GM12878 (cell line): ENCODE measurements at regions not wholly inside any gene's neighbourhood (a gene's known extent, or its start where the extent isn't known, plus 50 kb on each side); places are given as distances from the start of the nearest gene placed in this dataset.

Experiments
- ATAC-seq: fragments of 200-7000 bp; cut with Tn5 transposase; 3 replicates; pipeline ENCODE4 v1.9.1; 2020; ENCODE audit warnings: mild to moderate bottlenecking, moderate library complexity
- BruUV-seq: library from RNA; stranded (reverse); fragments of 400-500 nt; replicated peaks from 2 replicates; lab custom pipeline; 2021; lab: Mats Ljungman, UMichigan
- CTCF ChIA-PET: fragments of 300-600 bp; sonication (Branson Sonifier 250); formaldehyde crosslinking; extraction: SDS; loops from one replicate; lab custom pipeline; 2021; ENCODE audit warnings: inconsistent platforms; lab: Yijun Ruan, JAX
- POLR2A ChIA-PET: fragments of 350-600 bp; formaldehyde crosslinking; extraction: SDS; loops from one replicate; lab custom pipeline; 2021; ENCODE audit warnings: inconsistent platforms; lab: Charles Lee
- RAD21 ChIA-PET: fragments of 300-600 bp; sonication (Branson Sonifier 250); formaldehyde crosslinking; loops from one replicate; lab custom pipeline; 2023; ENCODE audit warnings: antibody characterized with exemption; ENCODE audit not compliant: unreplicated experiment; lab: Charles Lee
- SMC1A ChIA-PET: fragments of 300-600 bp; sonication (Branson Sonifier 250); formaldehyde crosslinking; loops from one replicate; lab custom pipeline; 2023; ENCODE audit not compliant: unreplicated experiment, uncharacterized antibody; lab: Charles Lee
- DNase-seq: peaks from one replicate; pipeline ENCODE4 v3.0.0-alpha.2; 2011; ENCODE audit warnings: low read depth, low spot score
- FAIRE-seq: peaks from 3 replicates; lab custom pipeline; 2011; peaks lifted over from hg19 to GRCh38; lab: Jason Lieb, UNC
- H2AFZ ChIP-seq: 2 replicates; pipeline ENCODE4 v1.6.0; 2011; ENCODE audit warnings: low read depth, low read length, control low read depth; ENCODE audit not compliant: control insufficient read depth
- H3K27ac ChIP-seq: 2 replicates; pipeline ENCODE4 v1.5.1; 2011; ENCODE audit warnings: control low read depth; ENCODE audit not compliant: control insufficient read depth, insufficient read depth
- H3K27me3 ChIP-seq, 2 experiments: replicated peaks in 1 of 2; 2 replicates each; pipeline versions ENCODE4 v1.6.0 to v1.6.1; 2011; ENCODE audit warnings: low read length in 1 of 2; ENCODE audit not compliant: control insufficient read depth in 2 of 2, insufficient read depth in 2 of 2
- H3K36me3 ChIP-seq, 2 experiments: 2 replicates each; pipeline ENCODE4 v1.5.1; 2011; ENCODE audit warnings: low read length in 1 of 2; ENCODE audit not compliant: control insufficient read depth in 2 of 2, insufficient read depth in 2 of 2
- H3K4me1 ChIP-seq: 2 replicates; pipeline ENCODE4 v1.6.1; 2011; ENCODE audit warnings: mild to moderate bottlenecking, low read length, moderate library complexity, mixed read lengths; ENCODE audit not compliant: control insufficient read depth, insufficient read depth
- H3K4me2 ChIP-seq: 2 replicates; pipeline ENCODE4 v1.6.0; 2011; ENCODE audit warnings: control low read depth; ENCODE audit not compliant: control insufficient read depth, insufficient read depth
- H3K4me3 ChIP-seq: fragments of 200-600 bp; sonication (generic); 2 replicates; pipeline ENCODE4 v1.5.1; 2016
- H3K79me2 ChIP-seq: 2 replicates; pipeline ENCODE4 v1.6.0; 2011; ENCODE audit warnings: low read length; ENCODE audit not compliant: control insufficient read depth, insufficient read depth
- H3K9ac ChIP-seq: 2 replicates; pipeline ENCODE4 v1.8.0; 2011; ENCODE audit warnings: low read length, control low read depth, mixed read lengths; ENCODE audit not compliant: control insufficient read depth, insufficient read depth
- H3K9me3 ChIP-seq: replicated peaks from 3 replicates; pipeline ENCODE4 v1.5.1; 2011; ENCODE audit warnings: mild to moderate bottlenecking, low read length; ENCODE audit not compliant: control insufficient read depth, insufficient read depth
- H4K20me1 ChIP-seq: 2 replicates; pipeline ENCODE4 v1.6.0; 2011; ENCODE audit not compliant: control insufficient read depth, insufficient read depth
- CBX5 ChIP-seq: sonication (generic); IDR thresholded peaks from 2 replicates; pipeline ENCODE4 v1.6.1; 2016; ENCODE audit warnings: low read depth, moderate library complexity, mild to moderate bottlenecking, inconsistent platforms
- EGR1 ChIP-seq, 2 experiments: IDR thresholded peaks; 1 replicate in 1 of 2; 2 replicates in 1 of 2; pipeline ENCODE4 v1.6.1; 2011 to 2012; ENCODE audit warnings: low read depth in 2 of 2, low read length in 2 of 2, borderline replicate concordance in 1 of 2, mild to moderate bottlenecking in 1 of 2, moderate library complexity in 1 of 2
- IRF4 ChIP-seq: IDR thresholded peaks from 2 replicates; pipeline ENCODE4 v1.6.1; 2011; ENCODE audit warnings: low read depth, low read length
- MXI1 ChIP-seq: fragments of 150-350 bp; IDR thresholded peaks from 2 replicates; pipeline ENCODE4 v1.6.1; 2011; ENCODE audit warnings: low read depth, mild to moderate bottlenecking, inconsistent platforms, low read length, improper control_type of control experiment
- NFYB ChIP-seq: IDR thresholded peaks from 2 replicates; pipeline ENCODE4 v1.6.1; 2011; ENCODE audit warnings: low read depth, mild to moderate bottlenecking, low read length, improper control_type of control experiment, moderate library complexity; ENCODE audit not compliant: insufficient read depth
- RCOR1 ChIP-seq: conservative IDR thresholded peaks from 2 replicates; pipeline ENCODE4 v1.6.1; 2012; ENCODE audit warnings: low read depth, low read length, improper control_type of control experiment
- RELA ChIP-seq: fragments of 450-650 bp; IDR thresholded peaks from 2 replicates; pipeline ENCODE4 v1.8.0; 2014; ENCODE audit warnings: borderline replicate concordance; ENCODE audit not compliant: partially characterized antibody
- SPI1 ChIP-seq: IDR thresholded peaks from 2 replicates; pipeline ENCODE4 v1.6.1; 2011; ENCODE audit warnings: low read depth, mild to moderate bottlenecking, low read length, moderate library complexity, borderline replicate concordance; ENCODE audit not compliant: insufficient read depth
- SREBF2 ChIP-seq: IDR thresholded peaks from 2 replicates; pipeline ENCODE4 v1.6.1; 2012; ENCODE audit warnings: mild to moderate bottlenecking, low read length
- SRF ChIP-seq, 2 experiments: IDR thresholded peaks; 2 replicates each; pipeline ENCODE4 v1.6.1; 2011; ENCODE audit warnings: low read depth in 2 of 2, low read length in 2 of 2, mild to moderate bottlenecking in 1 of 2, moderate library complexity in 1 of 2
- WRNIP1 ChIP-seq: IDR thresholded peaks from 2 replicates; pipeline ENCODE4 v1.6.1; 2011; ENCODE audit warnings: low read depth, low read length, improper control_type of control experiment, borderline replicate concordance
- YBX1 ChIP-seq: fragments of 450-650 bp; IDR thresholded peaks from 2 replicates; pipeline ENCODE4 v1.6.1; 2016; ENCODE audit warnings: antibody characterized with exemption
- WGBS: methylation state at CpG from one replicate; pipeline ENCODE4 v1.1.6; 2016; ENCODE audit warnings: low lambda C conversion rate; ENCODE audit not compliant: insufficient replicate concordance, insufficient coverage; ENCODE audit errors: missing lambda C conversion rate; 5-methylcytosine and 5-hydroxymethylcytosine counted together
- in situ Hi-C: fragments of 300-500 bp; cut with MboI; formaldehyde crosslinking; loops from 9 replicates; pipeline ENCODE4 v1.14.3; 2018; ENCODE audit warnings: mixed read lengths
- intact Hi-C: fragments of 100-400 bp; cut with micrococcal nuclease; formaldehyde crosslinking; loops from one replicate; pipeline ENCODE4 v1.14.2; 2022; ENCODE audit not compliant: unreplicated experiment
- TF ChIP-seq, protein P1 (sequence below): IDR thresholded peaks from 2 replicates; pipeline ENCODE4 v1.6.1; 2012; ENCODE audit warnings: low read length, inconsistent platforms
- TF ChIP-seq, protein P2 (sequence below): IDR thresholded peaks from 2 replicates; pipeline ENCODE4 v1.6.1; 2011; ENCODE audit warnings: borderline replicate concordance, low read depth, mild to moderate bottlenecking, moderate library complexity, low read length; ENCODE audit not compliant: insufficient read depth, poor library complexity, severe bottlenecking
- TF ChIP-seq, protein P3 (sequence below): fragments of 450-650 bp; IDR thresholded peaks from 2 replicates; pipeline ENCODE4 v1.6.1; 2017; ENCODE audit warnings: mild to moderate bottlenecking, moderate library complexity
- TF ChIP-seq, protein P4 (sequence below): fragments of 450-650 bp; IDR thresholded peaks from 2 replicates; pipeline ENCODE4 v1.6.1; 2014; ENCODE audit warnings: mild to moderate bottlenecking

DNA sequence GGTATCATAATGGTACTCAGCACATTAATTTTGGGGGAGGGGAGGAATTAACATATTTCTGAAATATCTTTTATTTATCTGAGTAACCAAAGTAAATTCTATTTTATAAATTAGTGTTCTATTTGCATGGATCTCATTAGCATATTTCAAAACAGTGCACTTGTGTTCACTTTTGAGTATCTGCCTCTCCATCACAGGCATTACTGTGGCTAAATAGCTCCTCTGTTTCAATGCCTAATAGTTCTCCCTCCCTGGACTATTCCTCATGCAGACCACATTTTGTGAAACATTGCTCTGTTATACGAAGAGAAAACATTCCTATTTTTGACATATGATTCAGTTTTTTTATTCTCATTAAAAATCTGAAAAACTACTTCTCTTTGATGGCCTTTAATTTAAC lies 1127.8 kb downstream of the TUSC7 start:
- ATAC-seq = no peak
- H4K20me1 ChIP-seq = no peaks in the 10 kb centered on the region
- no peaks in the 10 kb centered on the region for H3K4me1 ChIP-seq
- ChIA-PET SMC1A (no interaction called here), RAD21 (no interaction called here), POLR2A (no interaction called here), CTCF (no interaction called here)
- H2AFZ ChIP-seq = no peak overlapping the region
- no peak overlapping the region for H3K4me2 ChIP-seq
- no peak for FAIRE-seq
- no peak overlapping the region for H3K27ac ChIP-seq
- H3K79me2 ChIP-seq = no peaks in the 10 kb centered on the region
- no peak for DNase-seq
- intact Hi-C loops = no loop called here
- in situ Hi-C loops = no loop called here
- no TSS peak for BruUV-seq
- H3K27me3 ChIP-seq = no peaks in the 10 kb centered on the region
- 0% methylated on average over 1 of the region's 1 CpG for WGBS
- no peak overlapping the region for H3K9ac ChIP-seq
- no peaks in the 10 kb centered on the region for H3K9me3 ChIP-seq
- H3K36me3 ChIP-seq = no peaks in the 10 kb centered on the region
- H3K4me3 ChIP-seq = no peak overlapping the region
- TF ChIP-seq MXI1 (no peak), CBX5 (no peak), EGR1 (IDR thresholded peaks at IDR 0.05; ENCODE audit: borderline replicate concordance in 1 of 2, low read depth in 2 of 2, low read length in 2 of 2) (no peak), WRNIP1 (no peak), YBX1 (no peak), SPI1 (no peak), RELA (no peak), IRF4 (no peak), SRF (IDR thresholded peaks at IDR 0.05; ENCODE audit: low read depth in 2 of 2, low read length in 2 of 2) (no peak), NFYB (no peak), RCOR1 (no peak), SREBF2 (no peak)
- TF ChIP-seq, protein P1, sequence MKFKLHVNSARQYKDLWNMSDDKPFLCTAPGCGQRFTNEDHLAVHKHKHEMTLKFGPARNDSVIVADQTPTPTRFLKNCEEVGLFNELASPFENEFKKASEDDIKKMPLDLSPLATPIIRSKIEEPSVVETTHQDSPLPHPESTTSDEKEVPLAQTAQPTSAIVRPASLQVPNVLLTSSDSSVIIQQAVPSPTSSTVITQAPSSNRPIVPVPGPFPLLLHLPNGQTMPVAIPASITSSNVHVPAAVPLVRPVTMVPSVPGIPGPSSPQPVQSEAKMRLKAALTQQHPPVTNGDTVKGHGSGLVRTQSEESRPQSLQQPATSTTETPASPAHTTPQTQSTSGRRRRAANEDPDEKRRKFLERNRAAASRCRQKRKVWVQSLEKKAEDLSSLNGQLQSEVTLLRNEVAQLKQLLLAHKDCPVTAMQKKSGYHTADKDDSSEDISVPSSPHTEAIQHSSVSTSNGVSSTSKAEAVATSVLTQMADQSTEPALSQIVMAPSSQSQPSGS = no peak
- TF ChIP-seq, protein P2, sequence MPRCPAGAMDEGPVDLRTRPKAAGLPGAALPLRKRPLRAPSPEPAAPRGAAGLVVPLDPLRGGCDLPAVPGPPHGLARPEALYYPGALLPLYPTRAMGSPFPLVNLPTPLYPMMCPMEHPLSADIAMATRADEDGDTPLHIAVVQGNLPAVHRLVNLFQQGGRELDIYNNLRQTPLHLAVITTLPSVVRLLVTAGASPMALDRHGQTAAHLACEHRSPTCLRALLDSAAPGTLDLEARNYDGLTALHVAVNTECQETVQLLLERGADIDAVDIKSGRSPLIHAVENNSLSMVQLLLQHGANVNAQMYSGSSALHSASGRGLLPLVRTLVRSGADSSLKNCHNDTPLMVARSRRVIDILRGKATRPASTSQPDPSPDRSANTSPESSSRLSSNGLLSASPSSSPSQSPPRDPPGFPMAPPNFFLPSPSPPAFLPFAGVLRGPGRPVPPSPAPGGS = no peak
- TF ChIP-seq, protein P3, sequence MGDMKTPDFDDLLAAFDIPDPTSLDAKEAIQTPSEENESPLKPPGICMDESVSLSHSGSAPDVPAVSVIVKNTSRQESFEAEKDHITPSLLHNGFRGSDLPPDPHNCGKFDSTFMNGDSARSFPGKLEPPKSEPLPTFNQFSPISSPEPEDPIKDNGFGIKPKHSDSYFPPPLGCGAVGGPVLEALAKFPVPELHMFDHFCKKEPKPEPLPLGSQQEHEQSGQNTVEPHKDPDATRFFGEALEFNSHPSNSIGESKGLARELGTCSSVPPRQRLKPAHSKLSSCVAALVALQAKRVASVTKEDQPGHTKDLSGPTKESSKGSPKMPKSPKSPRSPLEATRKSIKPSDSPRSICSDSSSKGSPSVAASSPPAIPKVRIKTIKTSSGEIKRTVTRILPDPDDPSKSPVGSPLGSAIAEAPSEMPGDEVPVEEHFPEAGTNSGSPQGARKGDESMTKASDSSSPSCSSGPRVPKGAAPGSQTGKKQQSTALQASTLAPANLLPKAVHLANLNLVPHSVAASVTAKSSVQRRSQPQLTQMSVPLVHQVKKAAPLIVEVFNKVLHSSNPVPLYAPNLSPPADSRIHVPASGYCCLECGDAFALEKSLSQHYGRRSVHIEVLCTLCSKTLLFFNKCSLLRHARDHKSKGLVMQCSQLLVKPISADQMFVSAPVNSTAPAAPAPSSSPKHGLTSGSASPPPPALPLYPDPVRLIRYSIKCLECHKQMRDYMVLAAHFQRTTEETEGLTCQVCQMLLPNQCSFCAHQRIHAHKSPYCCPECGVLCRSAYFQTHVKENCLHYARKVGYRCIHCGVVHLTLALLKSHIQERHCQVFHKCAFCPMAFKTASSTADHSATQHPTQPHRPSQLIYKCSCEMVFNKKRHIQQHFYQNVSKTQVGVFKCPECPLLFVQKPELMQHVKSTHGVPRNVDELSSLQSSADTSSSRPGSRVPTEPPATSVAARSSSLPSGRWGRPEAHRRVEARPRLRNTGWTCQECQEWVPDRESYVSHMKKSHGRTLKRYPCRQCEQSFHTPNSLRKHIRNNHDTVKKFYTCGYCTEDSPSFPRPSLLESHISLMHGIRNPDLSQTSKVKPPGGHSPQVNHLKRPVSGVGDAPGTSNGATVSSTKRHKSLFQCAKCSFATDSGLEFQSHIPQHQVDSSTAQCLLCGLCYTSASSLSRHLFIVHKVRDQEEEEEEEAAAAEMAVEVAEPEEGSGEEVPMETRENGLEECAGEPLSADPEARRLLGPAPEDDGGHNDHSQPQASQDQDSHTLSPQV = no peak
- TF ChIP-seq, protein P4, sequence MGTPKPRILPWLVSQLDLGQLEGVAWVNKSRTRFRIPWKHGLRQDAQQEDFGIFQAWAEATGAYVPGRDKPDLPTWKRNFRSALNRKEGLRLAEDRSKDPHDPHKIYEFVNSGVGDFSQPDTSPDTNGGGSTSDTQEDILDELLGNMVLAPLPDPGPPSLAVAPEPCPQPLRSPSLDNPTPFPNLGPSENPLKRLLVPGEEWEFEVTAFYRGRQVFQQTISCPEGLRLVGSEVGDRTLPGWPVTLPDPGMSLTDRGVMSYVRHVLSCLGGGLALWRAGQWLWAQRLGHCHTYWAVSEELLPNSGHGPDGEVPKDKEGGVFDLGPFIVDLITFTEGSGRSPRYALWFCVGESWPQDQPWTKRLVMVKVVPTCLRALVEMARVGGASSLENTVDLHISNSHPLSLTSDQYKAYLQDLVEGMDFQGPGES = no peak
